Esophagus muscularis mucosa (tissue), 3 donors: ENCODE measurements at regions not wholly inside any gene's neighbourhood (a gene's known extent, or its start where the extent isn't known, plus 50 kb on each side); places are given as distances from the start of the nearest gene placed in this dataset.

ENCODE experiments used
- EP300 ChIP-seq: sonication (generic); formaldehyde crosslinking; IDR thresholded peaks from one replicate; pipeline ENCODE4 v1.6.1; 2017; ENCODE audit warnings: antibody characterized with exemption
- POLR2A ChIP-seq: fragments of 450-650 bp; IDR thresholded peaks from one replicate; pipeline ENCODE4 v1.6.1; 2017; ENCODE audit warnings: antibody characterized with exemption, moderate library complexity, mild to moderate bottlenecking, low read depth
- POLR2AphosphoS5 ChIP-seq, 2 donors: sonication (generic); formaldehyde crosslinking; IDR thresholded peaks; one replicate each; pipeline ENCODE4 v1.6.1; 2017; ENCODE audit warnings: antibody characterized with exemption in 2 of 2

DNA sequence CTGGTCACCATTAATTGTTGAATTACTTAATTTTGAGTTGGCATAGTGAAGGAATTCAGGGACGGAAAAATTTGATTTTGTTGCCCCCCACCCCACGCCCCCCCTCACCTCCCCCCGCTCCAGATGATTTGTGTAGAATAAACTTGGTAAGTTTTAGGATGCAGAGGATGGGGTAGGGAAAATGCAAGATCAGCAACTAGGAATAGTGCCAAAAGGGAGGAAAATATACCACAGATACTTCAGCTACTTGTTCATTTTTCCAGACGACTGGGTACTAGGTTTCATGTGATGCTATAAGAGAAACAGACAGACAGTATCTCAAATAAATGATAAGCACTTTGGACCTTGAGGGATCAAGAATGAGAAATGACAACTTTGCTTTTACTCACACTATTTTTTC is 862.2 kb upstream of the SEMA6A start:
- TF ChIP-seq POLR2AphosphoS5 (IDR thresholded peaks at IDR 0.05) = no peak
- TF ChIP-seq EP300 = no peak
- no peak for TF ChIP-seq POLR2A
